Karpas-422 (cell line): ENCODE measurements at regions not wholly inside any gene's neighbourhood (a gene's known extent, or its start where the extent isn't known, plus 50 kb on each side); places are given as distances from the start of the nearest gene placed in this dataset.

ENCODE experiments used
- DNase-seq: peaks from one replicate; pipeline ENCODE4 v3.0.0-alpha.2; 2015
- H2AFZ ChIP-seq: fragments of 200-600 bp; sonication (generic); 2 replicates; pipeline ENCODE4 v1.6.1; 2014; ENCODE audit warnings: antibody characterized with exemption, low read length, mixed read lengths
- H3K27ac ChIP-seq: fragments of 200-600 bp; sonication (generic); 2 replicates; pipeline ENCODE4 v1.5.1; 2014; ENCODE audit warnings: mild to moderate bottlenecking, low read length, moderate library complexity
- H3K27me3 ChIP-seq: fragments of 200-600 bp; sonication (generic); 2 replicates; pipeline ENCODE4 v1.6.1; 2014; ENCODE audit warnings: low read length, mixed read lengths
- H3K36me3 ChIP-seq: fragments of 200-600 bp; sonication (generic); 2 replicates; pipeline ENCODE4 v1.6.1; 2014; ENCODE audit warnings: low read length, mixed read lengths; ENCODE audit not compliant: insufficient read depth
- H3K4me1 ChIP-seq: fragments of 200-600 bp; sonication (generic); 2 replicates; pipeline ENCODE4 v1.6.1; 2014; ENCODE audit warnings: mild to moderate bottlenecking, low read length, mixed read lengths
- H3K4me2 ChIP-seq: fragments of 200-600 bp; sonication (generic); 2 replicates; pipeline ENCODE4 v1.6.1; 2014; ENCODE audit warnings: low read length, low read depth, mild to moderate bottlenecking; ENCODE audit not compliant: poor library complexity, severe bottlenecking
- H3K4me3 ChIP-seq: fragments of 200-600 bp; sonication (generic); 2 replicates; pipeline ENCODE4 v1.5.1; 2014; ENCODE audit warnings: mild to moderate bottlenecking, antibody characterized with exemption, low read length, mixed read lengths
- H3K79me2 ChIP-seq: fragments of 200-600 bp; sonication (generic); 2 replicates; pipeline ENCODE4 v1.6.1; 2014; ENCODE audit warnings: mild to moderate bottlenecking, low read length, mixed read lengths
- H3K9ac ChIP-seq: fragments of 200-600 bp; sonication (generic); 2 replicates; pipeline ENCODE4 v1.6.0; 2014; ENCODE audit warnings: low read length
- H3K9me2 ChIP-seq: fragments of 200-600 bp; sonication (generic), shearing (Covaris generic); replicated peaks from 2 replicates; pipeline ENCODE4 v1.6.0; 2014; ENCODE audit warnings: mild to moderate bottlenecking, low read length, moderate library complexity; ENCODE audit not compliant: insufficient read depth
- H3K9me3 ChIP-seq: fragments of 300-700, 200-600 bp; sonication (generic); 2 replicates; pipeline ENCODE4 v1.6.1; 2014; ENCODE audit warnings: low read length, mixed read lengths
- H4K20me1 ChIP-seq: fragments of 200-600 bp; sonication (generic); 2 replicates; pipeline ENCODE4 v1.6.1; 2014; ENCODE audit warnings: mild to moderate bottlenecking, antibody characterized with exemption, low read length, low read depth; ENCODE audit not compliant: insufficient read depth

- Histone ChIP-seq H3K9me3 (peaks cover 3% of the 10 kb centered on the region; the same call in 1 of the 2 replicates), H3K79me2 (no peaks in the 10 kb centered on the region), H3K9ac (no peak overlapping the region), H3K9me2 (no peaks in the 10 kb centered on the region), H3K4me2 (no peak overlapping the region), H3K4me1 (no peaks in the 10 kb centered on the region), H3K27ac (no peak overlapping the region), H3K36me3 (no peaks in the 10 kb centered on the region), H4K20me1 (no peaks in the 10 kb centered on the region), H3K27me3 (no peaks in the 10 kb centered on the region), H2AFZ (no peak overlapping the region), H3K4me3 (no peak overlapping the region)
- no peak for DNase-seq
Measured at GRCh38 chr2:150051004-150051403, 436.5 kb downstream of the RND3 start.

GRCh38 chr2:150050036-150050435 is 437.4 kb downstream of the RND3 start:
- Histone ChIP-seq H2AFZ (no peak overlapping the region), H3K36me3 (no peaks in the 10 kb centered on the region), H3K9me3 (peaks cover 3% of the 10 kb centered on the region; the same call in 1 of the 2 replicates), H3K27ac (no peak overlapping the region), H3K79me2 (no peaks in the 10 kb centered on the region), H3K9me2 (no peaks in the 10 kb centered on the region), H3K4me1 (no peaks in the 10 kb centered on the region), H3K9ac (no peak overlapping the region), H3K27me3 (no peaks in the 10 kb centered on the region), H3K4me2 (no peak overlapping the region), H3K4me3 (no peak overlapping the region), H4K20me1 (no peaks in the 10 kb centered on the region)
- DNase-seq, result no peak

GRCh38 chr2:150047620-150048222 is 439.7 kb downstream of the RND3 start:
- no peaks in the 10 kb centered on the region for H3K36me3 ChIP-seq
- H3K9ac ChIP-seq, result no peak overlapping the region
- H3K79me2 ChIP-seq, result no peaks in the 10 kb centered on the region
- H3K27ac ChIP-seq, result no peak overlapping the region
- no peaks in the 10 kb centered on the region for H3K27me3 ChIP-seq
- no peak overlapping the region for H3K4me2 ChIP-seq
- H3K4me3 ChIP-seq, result no peak overlapping the region
- H4K20me1 ChIP-seq, result no peaks in the 10 kb centered on the region
- peaks cover 2% of the 10 kb centered on the region; the same call in 1 of the 2 replicates for H3K9me3 ChIP-seq
- H3K9me2 ChIP-seq, result no peaks in the 10 kb centered on the region
- no peak overlapping the region for H2AFZ ChIP-seq
- no peaks in the 10 kb centered on the region for H3K4me1 ChIP-seq
- DNase-seq, result no peak

GRCh38 chr2:150046810-150047209 is 440.7 kb downstream of the RND3 start:
- Histone ChIP-seq H3K27ac (no peak overlapping the region), H3K9me2 (no peaks in the 10 kb centered on the region), H4K20me1 (no peaks in the 10 kb centered on the region), H3K4me3 (no peak overlapping the region), H3K9me3 (no peaks in the 10 kb centered on the region), H3K79me2 (no peaks in the 10 kb centered on the region), H3K4me1 (no peaks in the 10 kb centered on the region), H3K4me2 (no peak overlapping the region), H3K27me3 (no peaks in the 10 kb centered on the region), H3K9ac (no peak overlapping the region), H3K36me3 (no peaks in the 10 kb centered on the region), H2AFZ (no peak overlapping the region)
- no peak for DNase-seq

- DNase-seq, result no peak
- no peaks in the 10 kb centered on the region for H4K20me1 ChIP-seq
Measured at GRCh38 chr2:150046211-150046610, 441.3 kb downstream of the RND3 start.

GRCh38 chr2:150045601-150046000 is 441.9 kb downstream of the RND3 start:
- Histone ChIP-seq H3K36me3 (no peaks in the 10 kb centered on the region), H3K4me1 (no peaks in the 10 kb centered on the region), H3K4me2 (no peak overlapping the region), H3K9me2 (no peaks in the 10 kb centered on the region), H3K4me3 (no peak overlapping the region), H4K20me1 (no peaks in the 10 kb centered on the region), H3K79me2 (no peaks in the 10 kb centered on the region), H3K9me3 (no peaks in the 10 kb centered on the region), H3K9ac (no peak overlapping the region), H2AFZ (no peak overlapping the region), H3K27ac (no peak overlapping the region), H3K27me3 (no peaks in the 10 kb centered on the region)
- DNase-seq, result no peak

More at GRCh38 chr2:150046211-150046610, 441.3 kb downstream of the RND3 start:
- Histone ChIP-seq H3K4me3 (no peak overlapping the region), H3K4me1 (no peaks in the 10 kb centered on the region), H3K79me2 (no peaks in the 10 kb centered on the region), H3K9me3 (no peaks in the 10 kb centered on the region), H3K4me2 (no peak overlapping the region), H3K27me3 (no peaks in the 10 kb centered on the region), H3K9ac (no peak overlapping the region), H3K36me3 (no peaks in the 10 kb centered on the region), H2AFZ (no peak overlapping the region), H3K27ac (no peak overlapping the region), H3K9me2 (no peaks in the 10 kb centered on the region)

- Histone ChIP-seq H4K20me1 (no peaks in the 10 kb centered on the region), H3K27me3 (no peaks in the 10 kb centered on the region), H3K9me3 (no peaks in the 10 kb centered on the region), H3K27ac (no peak overlapping the region), H2AFZ (no peak overlapping the region), H3K79me2 (no peaks in the 10 kb centered on the region), H3K4me2 (no peak overlapping the region), H3K9me2 (no peaks in the 10 kb centered on the region), H3K4me3 (no peak overlapping the region), H3K9ac (no peak overlapping the region), H3K4me1 (no peaks in the 10 kb centered on the region), H3K36me3 (no peaks in the 10 kb centered on the region)
- DNase-seq, result no peak
Measured at GRCh38 chr2:150043172-150043500, 444.3 kb downstream of the RND3 start.

- H3K4me2 ChIP-seq, result no peak overlapping the region
- no peaks in the 10 kb centered on the region for H3K79me2 ChIP-seq
- H3K4me1 ChIP-seq, result no peaks in the 10 kb centered on the region
- H3K9me3 ChIP-seq, result no peaks in the 10 kb centered on the region
- no peaks in the 10 kb centered on the region for H3K27me3 ChIP-seq
- H3K9me2 ChIP-seq, result no peaks in the 10 kb centered on the region
- no peak overlapping the region for H2AFZ ChIP-seq
- H3K27ac ChIP-seq, result no peak overlapping the region
- H3K4me3 ChIP-seq, result no peak overlapping the region
- H3K9ac ChIP-seq, result no peak overlapping the region
- no peaks in the 10 kb centered on the region for H3K36me3 ChIP-seq
- no peaks in the 10 kb centered on the region for H4K20me1 ChIP-seq
- DNase-seq, result no peak
Measured at GRCh38 chr2:150042500-150043171, 444.8 kb downstream of the RND3 start.
